GM21528 (cell line): ENCODE measurements at regions not wholly inside any gene's neighbourhood (a gene's known extent, or its start where the extent isn't known, plus 50 kb on each side); places are given as distances from the start of the nearest gene placed in this dataset.
"Not testable (repeated sequence)": the region's sequence is repeated elsewhere in the genome, so short reads cannot be mapped to it uniquely, and the experiment has no call there.

Source experiments
- ATAC-seq: cut with Tn5 transposase; IDR thresholded peaks from one replicate; pipeline ENCODE4 v1.9.1; 2021; ENCODE audit warnings: mild to moderate bottlenecking, moderate library complexity; ENCODE audit not compliant: unreplicated experiment, low FRiP score

GRCh38 chr12:92259291-92259690, 113.6 kb upstream of the BTG1 start:
- no peak for ATAC-seq

GRCh38 chr12:92257261-92257660, 111.6 kb upstream of the BTG1 start:
- ATAC-seq: no peak

- no peak for ATAC-seq
Observed at GRCh38 chr12:92255741-92256140, 110.1 kb upstream of the BTG1 start.

GRCh38 chr12:92253301-92253700, 107.7 kb upstream of the BTG1 start:
- no peak for ATAC-seq

- no peak for ATAC-seq
Observed at GRCh38 chr12:92248977-92249376, 103.3 kb upstream of the BTG1 start.

GRCh38 chr12:92244036-92244435, 98.4 kb upstream of the BTG1 start:
- no peak for ATAC-seq

GRCh38 chr12:92242907-92243306, 97.3 kb upstream of the BTG1 start:
- no peak for ATAC-seq

- no peak for ATAC-seq
Observed at GRCh38 chr12:92237762-92238523, 92.3 kb upstream of the BTG1 start.

GRCh38 chr12:92237262-92237661, 91.6 kb upstream of the BTG1 start:
- no peak for ATAC-seq

- no peak for ATAC-seq
Observed at GRCh38 chr12:92235703-92236472, 90.2 kb upstream of the BTG1 start.

GRCh38 chr12:92234533-92234932, 88.9 kb upstream of the BTG1 start:
- ATAC-seq: no peak

- ATAC-seq: no peak
Observed at GRCh38 chr12:92233346-92234015, 87.8 kb upstream of the BTG1 start.

GRCh38 chr12:92232371-92232932, 86.8 kb upstream of the BTG1 start:
- ATAC-seq: not testable (repeated sequence)

GRCh38 chr12:92231945-92232344, 86.3 kb upstream of the BTG1 start:
- ATAC-seq: not testable (repeated sequence)

GRCh38 chr12:92231532-92231931, 85.9 kb upstream of the BTG1 start:
- ATAC-seq: not testable (repeated sequence)

GRCh38 chr12:92229381-92229780, 83.7 kb upstream of the BTG1 start:
- no peak for ATAC-seq

- ATAC-seq: no peak
Observed at GRCh38 chr12:92226961-92227360, 81.3 kb upstream of the BTG1 start.

- no peak for ATAC-seq
Observed at GRCh38 chr12:92226071-92226661, 80.5 kb upstream of the BTG1 start.

GRCh38 chr12:92224685-92225331, 79.2 kb upstream of the BTG1 start:
- no peak for ATAC-seq

- no peak for ATAC-seq
Observed at GRCh38 chr12:92223481-92223880, 77.8 kb upstream of the BTG1 start.
